Neuronal stem cell (in vitro differentiated cells): ENCODE measurements at regions not wholly inside any gene's neighbourhood (a gene's known extent, or its start where the extent isn't known, plus 50 kb on each side); places are given as distances from the start of the nearest gene placed in this dataset.

Experiments used
- DNase-seq: peaks from one replicate; pipeline ENCODE4 v3.0.0-alpha.2; 2013; ENCODE audit warnings: low spot score
- H2AFZ ChIP-seq: one replicate; pipeline ENCODE4 v1.6.1; 2013; ENCODE audit warnings: mild to moderate bottlenecking, low read length, inconsistent platforms
- H2AK5ac ChIP-seq: 2 replicates; pipeline ENCODE4 v1.6.1; 2013; ENCODE audit warnings: low read depth, mild to moderate bottlenecking, inconsistent platforms, low read length, moderate library complexity, mixed read lengths
- H2BK120ac ChIP-seq: 2 replicates; pipeline ENCODE4 v1.6.1; 2013; ENCODE audit warnings: low read depth, mild to moderate bottlenecking, inconsistent platforms, low read length, moderate library complexity, mixed read lengths
- H2BK12ac ChIP-seq: one replicate; pipeline ENCODE4 v1.6.1; 2013; ENCODE audit warnings: low read length, inconsistent platforms
- H2BK15ac ChIP-seq: 2 replicates; pipeline ENCODE4 v1.6.1; 2013; ENCODE audit warnings: mild to moderate bottlenecking, low read length, inconsistent platforms, mixed read lengths
- H2BK5ac ChIP-seq: one replicate; pipeline ENCODE4 v1.6.1; 2013; ENCODE audit warnings: inconsistent platforms, mild to moderate bottlenecking, low read length, moderate library complexity
- H3K14ac ChIP-seq: one replicate; pipeline ENCODE4 v1.6.1; 2013; ENCODE audit warnings: low read length, inconsistent platforms
- H3K18ac ChIP-seq: 2 replicates; pipeline ENCODE4 v1.6.1; 2013; ENCODE audit warnings: low read length, inconsistent platforms
- H3K23ac ChIP-seq: 2 replicates; pipeline ENCODE4 v1.6.1; 2013; ENCODE audit warnings: low read depth, mild to moderate bottlenecking, mixed read lengths, low read length, inconsistent platforms; ENCODE audit not compliant: poor library complexity
- H3K27ac ChIP-seq: replicated peaks from 3 replicates; pipeline ENCODE4 v1.5.1; 2013; ENCODE audit warnings: low read length, inconsistent platforms
- H3K27me3 ChIP-seq, 3 experiments: 2 replicates each; pipeline ENCODE4 v1.6.1; 2013; ENCODE audit warnings: low read length in 3 of 3, mild to moderate bottlenecking in 2 of 3, inconsistent platforms in 1 of 3, low read depth in 1 of 3, mixed read lengths in 1 of 3, moderate library complexity in 1 of 3; ENCODE audit not compliant: control insufficient read depth in 3 of 3, insufficient read depth in 3 of 3
- H3K36me3 ChIP-seq, 2 donors: replicated peaks in 1 of 2; 2 replicates each; pipeline ENCODE4 v1.6.1; 2013; ENCODE audit warnings: low read length in 2 of 2; ENCODE audit not compliant: control insufficient read depth in 2 of 2, insufficient read depth in 2 of 2
- H3K4ac ChIP-seq: 2 replicates; pipeline ENCODE4 v1.6.1; 2013; ENCODE audit warnings: inconsistent platforms, mild to moderate bottlenecking, low read length, moderate library complexity
- H3K4me1 ChIP-seq, 2 donors: 1 replicate in 1 of 2; 2 replicates in 1 of 2; pipeline ENCODE4 v1.6.1; 2013; ENCODE audit warnings: low read length in 2 of 2, low read depth in 1 of 2; ENCODE audit not compliant: control insufficient read depth in 2 of 2, insufficient read depth in 1 of 2
- H3K4me2 ChIP-seq: one replicate; pipeline ENCODE4 v1.6.1; 2013; ENCODE audit warnings: mild to moderate bottlenecking, low read length, inconsistent platforms; ENCODE audit not compliant: insufficient read depth, poor library complexity, severe bottlenecking
- H3K4me3 ChIP-seq, 2 donors: 2 replicates each; pipeline ENCODE4 v1.5.1; 2013; ENCODE audit warnings: low read length in 2 of 2, mild to moderate bottlenecking in 2 of 2, inconsistent platforms in 1 of 2, moderate library complexity in 1 of 2
- H3K79me1 ChIP-seq: one replicate; pipeline ENCODE4 v1.6.1; 2013; ENCODE audit warnings: low read depth, mild to moderate bottlenecking, inconsistent platforms, low read length, moderate library complexity
- H3K9ac ChIP-seq: one replicate; pipeline ENCODE4 v1.6.1; 2013; ENCODE audit warnings: mild to moderate bottlenecking, low read depth, low read length, inconsistent platforms; ENCODE audit not compliant: poor library complexity
- H3K9me3 ChIP-seq, 2 donors: replicated peaks in 1 of 2; 2 replicates each; pipeline versions ENCODE3 to v1.6.1; 2013; ENCODE audit warnings: low read length in 2 of 2, mild to moderate bottlenecking in 2 of 2, inconsistent platforms in 1 of 2, low read depth in 1 of 2, mixed read lengths in 1 of 2, moderate library complexity in 1 of 2; ENCODE audit not compliant: control insufficient read depth in 2 of 2, insufficient read depth in 1 of 2
- H4K8ac ChIP-seq: one replicate; pipeline ENCODE4 v1.6.1; 2013; ENCODE audit warnings: low read depth, mild to moderate bottlenecking, inconsistent platforms, low read length, moderate library complexity
- H4K91ac ChIP-seq: one replicate; pipeline ENCODE4 v1.6.1; 2013; ENCODE audit warnings: low read length, low read depth, mild to moderate bottlenecking, inconsistent platforms; ENCODE audit not compliant: poor library complexity
- WGBS, 2 donors: extraction: QIAGEN DNeasy Blood & Tissue Kit; methylation state at CpG; one replicate each; pipeline ENCODE4 v1.1.7; 2013; ENCODE audit warnings: missing lambda C conversion rate in 2 of 2, mixed read lengths in 1 of 2; ENCODE audit not compliant: insufficient read length in 2 of 2, insufficient replicate concordance in 1 of 2; ENCODE audit errors: extremely low coverage in 2 of 2; 5-methylcytosine and 5-hydroxymethylcytosine counted together

GRCh38 chr12:107144441-107144840 lies 51.1 kb upstream of the CRY1 start:
- no peak overlapping the region for H3K4ac ChIP-seq
- H3K4me1 ChIP-seq: peaks cover 0 to 1% of the 10 kb centered on the region in 2 donors
- H2BK15ac ChIP-seq: no peak overlapping the region
- no peak overlapping the region for H3K4me3 ChIP-seq
- H2AK5ac ChIP-seq: no peak overlapping the region
- WGBS, 2 donors: no CpG with 5 or more reads among the region's 7 CpGs
- no peak for DNase-seq
- H2BK5ac ChIP-seq: no peak overlapping the region
- H3K27me3 ChIP-seq: peaks cover 0 to 9% (median 0%) of the 10 kb centered on the region in 3 experiments
- no peaks in the 10 kb centered on the region for H3K9me3 ChIP-seq
- no peak overlapping the region for H4K8ac ChIP-seq
- H2AFZ ChIP-seq: no peak overlapping the region
- H4K91ac ChIP-seq: no peak overlapping the region
- H2BK120ac ChIP-seq: no peak overlapping the region
- no peaks in the 10 kb centered on the region for H3K79me1 ChIP-seq
- H3K9ac ChIP-seq: no peak overlapping the region
- no peak overlapping the region for H3K23ac ChIP-seq
- H2BK12ac ChIP-seq: no peak overlapping the region
- H3K4me2 ChIP-seq: no peak overlapping the region
- no peaks in the 10 kb centered on the region for H3K36me3 ChIP-seq
- no peak overlapping the region for H3K14ac ChIP-seq
- H3K27ac ChIP-seq: no peak overlapping the region
- no peak overlapping the region for H3K18ac ChIP-seq

GRCh38 chr12:107144990-107145389 lies 51.6 kb upstream of the CRY1 start:
- no peaks in the 10 kb centered on the region for H3K9me3 ChIP-seq
- H3K4me2 ChIP-seq: no peak overlapping the region
- no peak overlapping the region for H2BK15ac ChIP-seq
- no peak overlapping the region for H3K18ac ChIP-seq
- H3K14ac ChIP-seq: no peak overlapping the region
- peaks cover 0 to 1% of the 10 kb centered on the region in 2 donors for H3K4me1 ChIP-seq
- no peak overlapping the region for H3K23ac ChIP-seq
- no peak overlapping the region for H2AK5ac ChIP-seq
- no CpG with 5 or more reads among the region's 2 CpGs for WGBS, 2 donors
- no peak overlapping the region for H4K8ac ChIP-seq
- no peak for DNase-seq
- H3K4me3 ChIP-seq: no peak overlapping the region
- H3K79me1 ChIP-seq: no peaks in the 10 kb centered on the region
- no peaks in the 10 kb centered on the region for H3K36me3 ChIP-seq
- no peak overlapping the region for H2BK5ac ChIP-seq
- no peak overlapping the region for H2AFZ ChIP-seq
- H3K9ac ChIP-seq: no peak overlapping the region
- no peak overlapping the region for H4K91ac ChIP-seq
- H3K27ac ChIP-seq: no peak overlapping the region
- no peak overlapping the region for H2BK120ac ChIP-seq
- no peak overlapping the region for H3K4ac ChIP-seq
- H3K27me3 ChIP-seq: peaks cover 0 to 9% (median 0%) of the 10 kb centered on the region in 3 experiments
- H2BK12ac ChIP-seq: no peak overlapping the region

GRCh38 chr12:107145397-107145796 lies 52.0 kb upstream of the CRY1 start:
- H4K8ac ChIP-seq: no peak overlapping the region
- H3K4me1 ChIP-seq: peaks cover 0 to 1% of the 10 kb centered on the region in 2 donors
- no CpG with 5 or more reads among the region's 6 CpGs for WGBS, 2 donors
- no peak overlapping the region for H3K4me3 ChIP-seq
- H3K36me3 ChIP-seq: no peaks in the 10 kb centered on the region
- H3K14ac ChIP-seq: no peak overlapping the region
- no peak overlapping the region for H3K9ac ChIP-seq
- H3K27ac ChIP-seq: no peak overlapping the region
- H2BK5ac ChIP-seq: no peak overlapping the region
- H2AFZ ChIP-seq: no peak overlapping the region
- H2BK120ac ChIP-seq: no peak overlapping the region
- H2BK12ac ChIP-seq: no peak overlapping the region
- no peaks in the 10 kb centered on the region for H3K79me1 ChIP-seq
- DNase-seq: no peak
- H3K18ac ChIP-seq: no peak overlapping the region
- no peak overlapping the region for H3K4me2 ChIP-seq
- no peak overlapping the region for H2AK5ac ChIP-seq
- no peak overlapping the region for H3K23ac ChIP-seq
- H3K27me3 ChIP-seq: peaks cover 0 to 9% (median 0%) of the 10 kb centered on the region in 3 experiments
- no peak overlapping the region for H4K91ac ChIP-seq
- no peak overlapping the region for H2BK15ac ChIP-seq
- no peak overlapping the region for H3K4ac ChIP-seq
- H3K9me3 ChIP-seq: no peaks in the 10 kb centered on the region

- peaks cover 0 to 1% of the 10 kb centered on the region in 2 donors for H3K4me1 ChIP-seq
- H2BK120ac ChIP-seq: no peak overlapping the region
Observed at GRCh38 chr12:107148107-107148506, 54.8 kb upstream of the CRY1 start.

More at GRCh38 chr12:107148107-107148506, 54.8 kb upstream of the CRY1 start:
- no peak overlapping the region for H4K8ac ChIP-seq
- H3K18ac ChIP-seq: no peak overlapping the region
- H2BK15ac ChIP-seq: no peak overlapping the region
- H3K27me3 ChIP-seq: peaks cover 0 to 9% (median 0%) of the 10 kb centered on the region in 3 experiments
- H3K9ac ChIP-seq: no peak overlapping the region
- H2AK5ac ChIP-seq: no peak overlapping the region
- no peaks in the 10 kb centered on the region for H3K9me3 ChIP-seq
- H3K14ac ChIP-seq: no peak overlapping the region
- H2AFZ ChIP-seq: no peak overlapping the region
- no peak overlapping the region for H2BK5ac ChIP-seq
- H2BK12ac ChIP-seq: no peak overlapping the region
- WGBS, 2 donors: no CpG with 5 or more reads among the region's 2 CpGs
- DNase-seq: no peak
- no peak overlapping the region for H3K23ac ChIP-seq
- no peaks in the 10 kb centered on the region for H3K79me1 ChIP-seq
- no peak overlapping the region for H3K27ac ChIP-seq
- H4K91ac ChIP-seq: no peak overlapping the region
- H3K4ac ChIP-seq: no peak overlapping the region
- H3K4me2 ChIP-seq: no peak overlapping the region
- H3K4me3 ChIP-seq: no peak overlapping the region
- no peaks in the 10 kb centered on the region for H3K36me3 ChIP-seq
